Suprapubic skin (tissue), 4 donors: ENCODE measurements at regions not wholly inside any gene's neighbourhood (a gene's known extent, or its start where the extent isn't known, plus 50 kb on each side); places are given as distances from the start of the nearest gene placed in this dataset.

Source experiments
- DNase-seq, 2 donors: peaks; one replicate each; pipeline ENCODE4 v3.0.0-alpha.2; 2019; ENCODE audit warnings: low spot score in 2 of 2
- H3K27ac ChIP-seq: fragments of 200-600 bp; sonication (generic); one replicate; pipeline ENCODE4 v1.5.1; 2019
- H3K27me3 ChIP-seq: fragments of 200-600 bp; sonication (generic); one replicate; pipeline ENCODE4 v1.5.1; 2019
- H3K36me3 ChIP-seq: fragments of 200-600 bp; sonication (generic); one replicate; pipeline ENCODE4 v1.5.1; 2019
- H3K4me1 ChIP-seq: fragments of 200-600 bp; sonication (generic); one replicate; pipeline ENCODE4 v1.5.1; 2019
- H3K4me3 ChIP-seq: fragments of 200-600 bp; sonication (generic); one replicate; pipeline ENCODE4 v1.5.1; 2019; ENCODE audit warnings: mild to moderate bottlenecking
- H3K9me3 ChIP-seq: fragments of 200-600 bp; sonication (generic); one replicate; pipeline ENCODE4 v1.5.1; 2019
- EP300 ChIP-seq: sonication (generic); formaldehyde crosslinking; IDR thresholded peaks from one replicate; pipeline ENCODE4 v1.6.1; 2017; ENCODE audit warnings: antibody characterized with exemption
- POLR2A ChIP-seq, 2 donors: fragments of 450-650 bp; IDR thresholded peaks; one replicate each; pipeline ENCODE4 v1.6.1; 2017; ENCODE audit warnings: antibody characterized with exemption in 2 of 2, mild to moderate bottlenecking in 2 of 2, moderate library complexity in 2 of 2
- POLR2AphosphoS5 ChIP-seq, 3 donors: sonication (generic); formaldehyde crosslinking; IDR thresholded peaks; one replicate each; pipeline ENCODE4 v1.6.1; 2017; ENCODE audit warnings: antibody characterized with exemption in 3 of 3
- WGBS: methylation state at CpG from one replicate; pipeline ENCODE4 v1.1.5; 2018; 5-methylcytosine and 5-hydroxymethylcytosine counted together
- TF ChIP-seq, protein P1 (sequence below), 2 donors: fragments of 200-600 bp in 1 of 2; fragments of 450-650 bp in 1 of 2; sonication (generic) in 1 of 2; IDR thresholded peaks; one replicate each; pipeline ENCODE4 v1.5.1; 2016 to 2019; ENCODE audit warnings: antibody characterized with exemption in 2 of 2, mild to moderate bottlenecking in 1 of 2, moderate library complexity in 1 of 2

DNA sequence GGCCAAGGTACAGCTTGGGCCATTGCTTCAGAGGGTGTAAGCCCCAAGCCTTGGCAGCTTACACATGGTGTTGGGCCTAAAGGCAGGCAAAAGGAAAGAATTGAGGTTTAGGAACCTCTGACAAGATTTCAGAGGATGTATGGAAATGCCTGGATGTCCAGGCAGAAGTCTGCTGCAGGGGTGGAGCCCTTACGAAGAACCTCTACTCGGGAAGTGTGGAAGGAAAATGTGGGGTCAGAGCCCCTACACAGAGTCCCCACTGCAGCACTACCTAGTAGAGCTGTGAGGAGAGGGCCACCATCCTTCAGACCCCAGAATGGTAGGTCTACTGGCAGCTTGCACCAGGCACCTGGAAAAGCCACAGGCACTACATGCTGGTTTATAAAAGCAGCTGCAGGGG, 124.2 kb downstream of the RPIA start:
- Histone ChIP-seq H3K4me3 (no peak overlapping the region), H3K4me1 (no peaks in the 10 kb centered on the region), H3K27me3 (no peaks in the 10 kb centered on the region), H3K36me3 (no peaks in the 10 kb centered on the region), H3K9me3 (no peaks in the 10 kb centered on the region), H3K27ac (no peak overlapping the region)
- WGBS: 82% methylated on average over 2 of the region's 2 CpGs
- no peak for DNase-seq
- TF ChIP-seq, protein P1, sequence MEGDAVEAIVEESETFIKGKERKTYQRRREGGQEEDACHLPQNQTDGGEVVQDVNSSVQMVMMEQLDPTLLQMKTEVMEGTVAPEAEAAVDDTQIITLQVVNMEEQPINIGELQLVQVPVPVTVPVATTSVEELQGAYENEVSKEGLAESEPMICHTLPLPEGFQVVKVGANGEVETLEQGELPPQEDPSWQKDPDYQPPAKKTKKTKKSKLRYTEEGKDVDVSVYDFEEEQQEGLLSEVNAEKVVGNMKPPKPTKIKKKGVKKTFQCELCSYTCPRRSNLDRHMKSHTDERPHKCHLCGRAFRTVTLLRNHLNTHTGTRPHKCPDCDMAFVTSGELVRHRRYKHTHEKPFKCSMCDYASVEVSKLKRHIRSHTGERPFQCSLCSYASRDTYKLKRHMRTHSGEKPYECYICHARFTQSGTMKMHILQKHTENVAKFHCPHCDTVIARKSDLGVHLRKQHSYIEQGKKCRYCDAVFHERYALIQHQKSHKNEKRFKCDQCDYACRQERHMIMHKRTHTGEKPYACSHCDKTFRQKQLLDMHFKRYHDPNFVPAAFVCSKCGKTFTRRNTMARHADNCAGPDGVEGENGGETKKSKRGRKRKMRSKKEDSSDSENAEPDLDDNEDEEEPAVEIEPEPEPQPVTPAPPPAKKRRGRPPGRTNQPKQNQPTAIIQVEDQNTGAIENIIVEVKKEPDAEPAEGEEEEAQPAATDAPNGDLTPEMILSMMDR (IDR thresholded peaks at IDR 0.05): no peak
- TF ChIP-seq POLR2A (IDR thresholded peaks at IDR 0.05): no peak
- TF ChIP-seq EP300: no peak
- no peak for TF ChIP-seq POLR2AphosphoS5 (IDR thresholded peaks at IDR 0.05)

DNA sequence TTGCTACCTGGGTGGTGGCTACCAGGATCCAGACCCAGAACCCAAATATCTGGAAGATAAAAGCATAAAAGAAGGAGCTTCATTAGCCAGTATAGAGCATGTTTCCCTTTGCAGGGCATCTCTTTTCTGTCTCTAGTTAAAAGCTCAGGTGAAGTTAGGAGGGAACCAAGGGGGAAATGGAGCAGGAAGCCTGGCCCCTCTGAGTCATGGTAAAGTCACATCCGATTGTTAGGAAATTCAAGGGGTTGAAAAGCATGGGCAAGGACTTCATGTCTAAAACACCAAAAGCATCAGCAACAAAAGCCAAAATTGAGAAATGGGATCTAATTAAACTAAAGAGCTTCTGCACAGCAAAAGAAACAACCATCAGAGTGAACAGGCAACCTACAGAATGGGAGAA, 126.9 kb downstream of the RPIA start:
- Histone ChIP-seq H3K4me3 (no peak overlapping the region), H3K4me1 (no peaks in the 10 kb centered on the region), H3K27me3 (no peaks in the 10 kb centered on the region), H3K36me3 (no peaks in the 10 kb centered on the region), H3K9me3 (no peaks in the 10 kb centered on the region), H3K27ac (no peak overlapping the region)
- no peak for DNase-seq
- WGBS: 80% methylated on average over 1 of the region's 1 CpG
- no peak for TF ChIP-seq EP300
- no peak for TF ChIP-seq POLR2AphosphoS5 (IDR thresholded peaks at IDR 0.05)
- no peak for TF ChIP-seq POLR2A (IDR thresholded peaks at IDR 0.05)

DNA sequence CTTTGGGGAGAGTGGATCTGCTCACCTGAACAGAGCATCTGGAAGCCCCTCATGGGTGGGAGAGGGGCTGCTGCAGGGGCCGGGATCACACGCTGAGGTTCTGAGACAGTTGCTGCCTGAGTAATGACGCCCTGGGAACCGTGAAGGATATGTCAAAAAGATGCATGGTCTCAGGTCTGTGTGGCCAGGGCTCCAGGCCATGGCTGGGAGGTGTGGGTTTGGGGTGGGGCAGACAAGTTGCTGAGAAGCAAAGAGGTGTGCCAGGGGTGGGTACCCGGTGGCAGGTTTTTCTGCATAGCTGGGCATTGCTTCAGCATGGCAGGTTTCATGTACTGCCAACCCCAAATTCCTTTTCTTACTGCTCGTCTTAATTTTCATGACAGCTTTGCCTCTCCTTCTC, 133.5 kb downstream of the RPIA start:
- DNase-seq: no peak
- no peak overlapping the region for H3K4me3 ChIP-seq
- WGBS: 60% methylated on average over 6 of the region's 6 CpGs
- H3K4me1 ChIP-seq: no peaks in the 10 kb centered on the region
- H3K9me3 ChIP-seq: no peaks in the 10 kb centered on the region
- H3K27ac ChIP-seq: no peak overlapping the region
- H3K27me3 ChIP-seq: peaks cover 6% of the 10 kb centered on the region
- TF ChIP-seq POLR2A (IDR thresholded peaks at IDR 0.05) (no peak), POLR2AphosphoS5 (IDR thresholded peaks at IDR 0.05) (no peak), EP300 (no peak)
- TF ChIP-seq, protein P1 (IDR thresholded peaks at IDR 0.05): no peak
- H3K36me3 ChIP-seq: no peaks in the 10 kb centered on the region

DNA sequence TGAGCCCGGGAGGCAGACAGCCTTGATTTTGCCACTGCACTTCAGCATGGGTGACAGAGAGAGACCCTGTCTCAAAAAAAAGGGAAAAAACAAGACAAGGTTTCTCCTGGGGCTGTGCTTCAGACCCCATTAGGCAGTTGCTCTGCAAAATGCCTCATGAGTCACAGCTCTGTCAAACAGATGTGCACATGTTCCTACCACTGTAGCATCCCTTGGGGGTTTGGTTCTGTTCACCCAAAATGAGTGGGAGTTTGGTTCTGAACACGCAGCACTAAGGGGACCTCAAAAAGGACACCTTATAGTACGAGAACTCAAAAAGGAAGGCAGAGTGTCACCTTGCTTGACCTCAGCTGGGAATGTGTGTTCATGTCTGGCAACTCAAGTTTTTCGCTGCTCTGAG, 134.9 kb downstream of the RPIA start:
- Histone ChIP-seq H3K9me3 (no peaks in the 10 kb centered on the region), H3K36me3 (no peaks in the 10 kb centered on the region), H3K4me3 (no peak overlapping the region), H3K27ac (no peak overlapping the region), H3K27me3 (peaks cover 6% of the 10 kb centered on the region), H3K4me1 (no peaks in the 10 kb centered on the region)
- WGBS: 86% methylated on average over 4 of the region's 4 CpGs
- no peak for TF ChIP-seq POLR2AphosphoS5 (IDR thresholded peaks at IDR 0.05)
- TF ChIP-seq EP300: no peak
- TF ChIP-seq POLR2A (IDR thresholded peaks at IDR 0.05): no peak
- TF ChIP-seq, protein P1 (IDR thresholded peaks at IDR 0.05): no peak
- DNase-seq: no peak

DNA sequence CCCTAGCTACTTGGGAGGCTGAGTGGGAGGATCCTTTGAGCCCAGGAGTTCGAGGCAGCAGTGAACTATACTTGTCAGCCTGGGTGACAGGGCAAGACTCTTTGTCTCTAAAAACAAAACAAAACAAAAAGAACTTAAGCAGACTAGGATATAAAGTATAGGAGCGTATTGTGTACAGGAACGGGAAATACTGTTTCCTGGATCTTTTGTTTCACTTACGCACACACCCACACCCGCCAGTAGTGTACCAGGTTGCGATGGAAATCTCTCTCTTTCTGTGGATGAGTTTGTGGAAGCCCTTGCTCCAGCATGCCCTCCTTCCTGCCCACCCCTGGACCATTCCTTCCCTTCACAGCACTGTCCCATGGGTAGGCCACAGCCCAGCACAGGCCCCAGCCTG, 136.3 kb downstream of the RPIA start:
- WGBS: 84% methylated on average over 6 of the region's 6 CpGs
- TF ChIP-seq POLR2A (IDR thresholded peaks at IDR 0.05): no peak
- H3K27ac ChIP-seq: no peak overlapping the region

DNA sequence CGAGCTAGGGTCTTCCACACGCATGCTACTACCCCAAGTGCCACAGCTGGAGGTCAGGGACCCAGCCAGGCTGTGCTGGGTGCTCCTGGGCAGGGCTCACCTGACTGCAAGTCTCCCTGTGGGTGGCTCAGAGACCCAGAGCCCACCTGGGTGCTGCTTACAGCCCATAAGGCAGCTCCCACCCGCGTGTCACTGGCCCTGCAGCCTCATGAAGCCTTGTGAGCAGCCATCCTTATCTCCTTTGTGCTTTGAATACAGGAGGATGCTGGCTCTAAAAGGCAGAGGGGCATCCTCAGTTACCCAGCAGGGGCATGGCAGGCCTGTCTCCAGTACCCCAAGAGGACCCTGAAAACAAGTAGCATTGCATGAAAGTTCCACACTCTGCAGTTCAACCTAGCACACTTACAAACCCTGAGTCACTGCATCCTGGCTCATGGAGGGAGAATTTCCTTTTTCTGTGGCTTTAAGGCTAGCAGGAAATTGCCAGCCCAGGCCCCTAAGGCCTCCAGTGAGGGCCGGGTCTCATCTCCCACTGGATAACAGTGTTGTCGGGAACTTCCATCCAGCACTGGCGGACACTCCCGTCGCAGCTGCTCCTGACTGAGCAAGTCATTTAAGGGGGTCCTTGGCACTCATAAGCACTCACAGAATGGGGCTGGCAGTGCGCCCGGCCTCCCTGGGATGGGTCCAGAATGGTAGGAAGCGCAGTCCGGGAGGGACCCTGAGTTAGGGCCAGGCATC, 137.1 kb downstream of the RPIA start:
- no peak for DNase-seq
- H3K4me3 ChIP-seq: no peak overlapping the region
- H3K9me3 ChIP-seq: no peaks in the 10 kb centered on the region
- TF ChIP-seq, protein P1 (IDR thresholded peaks at IDR 0.05): no peak
- TF ChIP-seq POLR2A (IDR thresholded peaks at IDR 0.05) (no peak), EP300 (no peak), POLR2AphosphoS5 (IDR thresholded peaks at IDR 0.05) (no peak)
- no peak overlapping the region for H3K27ac ChIP-seq
- no peaks in the 10 kb centered on the region for H3K4me1 ChIP-seq
- peaks cover 6% of the 10 kb centered on the region for H3K27me3 ChIP-seq
- 57% methylated on average over 13 of the region's 13 CpGs for WGBS
- no peaks in the 10 kb centered on the region for H3K36me3 ChIP-seq

More for the DNA sequence above, 136.3 kb downstream of the RPIA start:
- H3K36me3 ChIP-seq: no peaks in the 10 kb centered on the region
- H3K4me3 ChIP-seq: no peak overlapping the region
- H3K9me3 ChIP-seq: no peaks in the 10 kb centered on the region
- peaks cover 6% of the 10 kb centered on the region for H3K27me3 ChIP-seq
- DNase-seq: no peak
- no peaks in the 10 kb centered on the region for H3K4me1 ChIP-seq
